HFF-Myc (cell line): ENCODE measurements at regions not wholly inside any gene's neighbourhood (a gene's known extent, or its start where the extent isn't known, plus 50 kb on each side); places are given as distances from the start of the nearest gene placed in this dataset.

Experiments
- DNase-seq: peaks from one replicate; pipeline ENCODE4 v3.0.0-alpha.2; 2011; ENCODE audit warnings: low read depth; ENCODE audit errors: extremely low read depth
- H3K4me3 ChIP-seq: replicated peaks from 2 replicates; pipeline ENCODE4 v1.5.1; 2011; ENCODE audit warnings: low read depth, mild to moderate bottlenecking, control low read depth, low read length
- CTCF ChIP-seq: IDR thresholded peaks from 2 replicates; pipeline ENCODE4 v1.5.1; 2012; ENCODE audit warnings: mild to moderate bottlenecking, low read depth, low read length, control low read depth; ENCODE audit errors: missing control alignments

- TF ChIP-seq CTCF: no peak
- H3K4me3 ChIP-seq: no peak overlapping the region
- DNase-seq: no peak
Observed at GRCh38 chr2:160550048-160550447, 56.4 kb upstream of the RBMS1 start.

GRCh38 chr2:160551259-160551658 lies 57.7 kb upstream of the RBMS1 start:
- no peak for DNase-seq
- no peak for TF ChIP-seq CTCF
- H3K4me3 ChIP-seq: no peak overlapping the region

GRCh38 chr2:160555420-160556071 lies 61.9 kb upstream of the RBMS1 start:
- TF ChIP-seq CTCF: no peak
- no peak overlapping the region for H3K4me3 ChIP-seq
- no peak for DNase-seq

- no peak for DNase-seq
- no peak for TF ChIP-seq CTCF
- H3K4me3 ChIP-seq: no peak overlapping the region
Observed at GRCh38 chr2:160557903-160558302, 64.3 kb upstream of the RBMS1 start.

GRCh38 chr2:160558531-160558930 lies 64.9 kb upstream of the RBMS1 start:
- TF ChIP-seq CTCF: no peak
- H3K4me3 ChIP-seq: no peak overlapping the region
- DNase-seq: no peak

- no peak for TF ChIP-seq CTCF
- H3K4me3 ChIP-seq: no peak overlapping the region
- no peak for DNase-seq
Observed at GRCh38 chr2:160561551-160562295, 68.1 kb upstream of the RBMS1 start.
